ENCODE measurements at regions not wholly inside any gene's neighbourhood (a gene's known extent, or its start where the extent isn't known, plus 50 kb on each side); places are given as distances from the start of the nearest gene placed in this dataset.

GRCh38 chr2:14285812-14286211 lies 346.7 kb upstream of the LRATD1 start (continued):
- TF ChIP-seq HDAC2 (IDR thresholded peaks at IDR 0.05; ENCODE audit: borderline replicate concordance in 1 of 2, low read depth in 2 of 2, low read length in 2 of 2) (no peak), FOSL1 (IDR thresholded peaks at IDR 0.05; ENCODE audit: insufficient read depth, low read depth, low read length) (no peak)

Measured in H1 (cell line).